ENCODE measurements at regions not wholly inside any gene's neighbourhood (a gene's known extent, or its start where the extent isn't known, plus 50 kb on each side); places are given as distances from the start of the nearest gene placed in this dataset.
A peak's percentile ranks its signal among the peaks of the same experiment; 100 is the strongest.

GRCh38 chr1:61597601-61598000 lies 127.3 kb downstream of the TM2D1 start:
- Mint-ChIP-seq H3K27me3 (peaks cover 8 to 9% of the 10 kb centered on the region in 2 donors), H3K4me1 (no peaks in the 10 kb centered on the region), H3K36me3 (no peaks in the 10 kb centered on the region), H3K4me3 (no peak overlapping the region), H3K27ac (no peak overlapping the region), H3K9me3 (peaks cover 2 to 4% of the 10 kb centered on the region in 2 donors)
- ATAC-seq (replicated peaks) = no peak
- no peak for DNase-seq

- no peaks in the 10 kb centered on the region for H3K36me3 Mint-ChIP-seq
- H3K27ac Mint-ChIP-seq = no peak overlapping the region
- H3K4me1 Mint-ChIP-seq = peaks cover 0 to 5% of the 10 kb centered on the region in 2 donors
- peaks cover 1 to 2% of the 10 kb centered on the region in 2 donors for H3K9me3 Mint-ChIP-seq
- ATAC-seq (replicated peaks) (no peak), DNase-seq (no peak)
- peaks cover 15 to 22% of the 10 kb centered on the region in 2 donors for H3K27me3 Mint-ChIP-seq
- no peak overlapping the region for H3K4me3 Mint-ChIP-seq
These were observed 131.6 kb downstream of the TM2D1 start for GRCh38 chr1:61593331-61593730.

DNA sequence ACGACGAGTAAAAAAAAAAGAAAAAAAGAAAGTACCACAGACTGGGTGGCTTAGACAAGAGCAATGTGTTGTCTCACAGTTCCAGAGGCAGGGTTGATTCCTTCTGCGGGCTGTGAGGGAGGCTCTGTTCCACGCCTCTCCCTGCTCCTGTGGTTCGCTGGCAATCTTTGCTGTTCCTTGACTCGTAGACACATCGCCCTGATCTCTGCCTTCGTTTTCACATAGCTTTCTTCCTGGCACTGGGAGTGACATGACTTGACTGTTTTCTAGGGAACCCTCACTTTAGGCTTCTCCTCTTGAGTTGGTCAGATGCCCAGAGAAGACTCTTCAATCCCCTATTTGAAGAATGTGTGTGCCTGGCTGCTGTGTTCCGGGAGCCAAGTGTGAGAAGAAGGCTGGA lies 133.6 kb downstream of the TM2D1 start:
- no peaks in the 10 kb centered on the region for H3K9me3 Mint-ChIP-seq
- DNase-seq (no peak), ATAC-seq (replicated peaks) (no peak)
- no peak overlapping the region for H3K27ac Mint-ChIP-seq
- peaks cover 12 to 22% of the 10 kb centered on the region in 2 donors for H3K27me3 Mint-ChIP-seq
- peaks cover 0 to 5% of the 10 kb centered on the region in 2 donors for H3K4me1 Mint-ChIP-seq
- no peak overlapping the region for H3K4me3 Mint-ChIP-seq
- H3K36me3 Mint-ChIP-seq = no peaks in the 10 kb centered on the region

DNA sequence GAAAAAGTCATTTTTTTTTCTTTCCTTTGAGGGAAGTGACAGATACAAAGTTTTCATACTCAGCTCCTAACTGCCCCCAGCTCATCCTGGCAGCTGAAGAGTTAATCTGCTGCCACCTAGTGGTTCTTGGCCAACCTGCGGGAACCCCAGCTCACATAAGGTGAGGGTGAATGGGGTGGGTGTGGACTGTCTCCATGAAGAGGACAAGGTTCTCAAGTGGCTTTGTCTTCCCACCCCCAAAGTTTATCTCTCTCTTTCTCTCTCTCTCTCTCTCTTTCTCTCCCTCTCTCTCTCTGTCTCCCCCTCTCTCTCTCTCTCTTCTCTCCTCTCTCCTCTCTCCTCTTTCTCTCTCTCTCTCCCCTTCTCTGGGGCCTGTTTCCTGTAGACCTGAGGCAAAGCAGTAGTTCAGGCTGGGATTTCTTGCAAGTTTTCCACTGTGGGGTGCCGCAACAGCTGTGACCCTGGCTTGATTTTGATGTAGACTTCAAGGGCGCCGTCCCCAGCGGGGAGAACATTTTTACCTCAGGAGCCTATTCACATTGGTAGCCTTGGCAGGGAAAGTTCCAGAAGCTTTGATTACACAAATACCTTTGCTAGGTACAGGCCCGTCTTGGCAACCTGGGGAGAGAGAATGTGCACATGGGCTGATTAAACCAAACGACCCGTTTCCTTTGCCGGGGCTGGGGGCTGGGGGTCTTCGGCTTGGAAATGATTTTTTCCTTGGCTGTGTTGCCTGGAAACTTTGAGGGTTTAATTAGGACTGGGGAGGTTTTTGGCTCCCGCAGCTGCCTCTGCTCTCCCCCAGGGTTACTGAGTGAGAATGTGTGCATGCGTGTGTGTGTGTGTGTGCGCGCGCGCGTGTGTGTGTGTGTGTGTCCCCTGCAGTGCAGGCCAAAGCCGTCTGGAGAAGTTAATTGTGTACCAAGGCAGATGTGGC lies 135.9 kb downstream of the TM2D1 start:
- Mint-ChIP-seq H3K9me3 (no peaks in the 10 kb centered on the region), H3K4me3 (no peak overlapping the region), H3K36me3 (no peaks in the 10 kb centered on the region), H3K4me1 (peaks cover 0 to 5% of the 10 kb centered on the region in 2 donors), H3K27ac (no peak overlapping the region), H3K27me3 (peaks cover 8 to 16% of the 10 kb centered on the region in 2 donors)
- ATAC-seq (replicated peaks) (peak; percentile 94), DNase-seq (peak; percentile 35)

DNA sequence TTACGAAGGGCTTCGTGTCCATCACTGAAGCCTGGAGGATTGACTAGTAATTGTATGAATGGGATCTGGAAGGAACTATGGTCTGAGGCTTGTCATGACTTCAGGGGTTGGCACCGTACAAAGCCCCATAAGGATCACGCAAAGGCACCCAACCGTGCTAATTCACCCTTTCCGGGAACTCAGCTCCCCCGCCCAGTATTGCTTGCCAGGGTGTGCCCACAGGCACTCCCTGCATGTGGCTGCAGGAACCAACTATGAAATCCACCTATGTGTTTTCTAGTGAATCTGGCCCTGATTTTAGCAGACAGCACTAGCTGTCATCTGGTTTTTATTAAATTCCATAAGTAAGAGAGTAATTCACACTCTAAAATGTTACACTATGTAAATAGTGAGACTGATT lies 139.2 kb downstream of the TM2D1 start:
- DNase-seq = no peak
- Mint-ChIP-seq H3K9me3 (no peaks in the 10 kb centered on the region), H3K27me3 (peaks cover 0 to 8% of the 10 kb centered on the region in 2 donors), H3K36me3 (no peaks in the 10 kb centered on the region), H3K4me1 (peaks cover 0 to 5% of the 10 kb centered on the region in 2 donors), H3K27ac (no peak overlapping the region), H3K4me3 (no peak overlapping the region)
- no peak for ATAC-seq (replicated peaks)

- no peak for DNase-seq
- Mint-ChIP-seq H3K27me3 (peaks cover 0 to 4% of the 10 kb centered on the region in 2 donors), H3K4me1 (peaks cover 0 to under 1% of the 10 kb centered on the region in 2 donors), H3K27ac (no peak overlapping the region), H3K9me3 (no peaks in the 10 kb centered on the region), H3K4me3 (no peak overlapping the region), H3K36me3 (no peaks in the 10 kb centered on the region)
- no peak for ATAC-seq (replicated peaks)
These were observed 141.2 kb downstream of the TM2D1 start for GRCh38 chr1:61583703-61584102.

DNA sequence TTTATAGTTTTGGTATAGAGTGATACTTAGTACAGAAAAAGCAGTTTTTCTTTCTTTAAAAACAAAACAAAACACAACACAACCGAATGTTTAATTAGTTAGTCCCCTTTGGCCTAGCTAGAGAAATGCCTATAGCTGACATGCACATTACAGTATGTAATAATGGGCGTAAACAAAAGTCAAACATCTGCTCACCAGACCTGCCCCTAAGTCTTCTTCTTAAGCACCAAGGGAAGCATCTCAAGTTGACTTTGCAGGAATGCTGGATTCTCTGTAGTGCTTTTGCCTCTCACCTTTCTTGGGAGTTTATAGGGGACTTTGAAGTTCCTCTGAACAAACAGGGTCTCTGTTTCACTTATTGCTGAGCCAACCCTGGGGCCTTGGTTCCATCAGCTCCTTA lies 143.7 kb downstream of the TM2D1 start:
- no peaks in the 10 kb centered on the region for H3K36me3 Mint-ChIP-seq
- no peaks in the 10 kb centered on the region for H3K4me1 Mint-ChIP-seq
- no peak overlapping the region for H3K4me3 Mint-ChIP-seq
- peaks cover 0 to under 1% of the 10 kb centered on the region in 2 donors for H3K9me3 Mint-ChIP-seq
- no peak overlapping the region for H3K27ac Mint-ChIP-seq
- ATAC-seq (replicated peaks) (no peak), DNase-seq (no peak)
- H3K27me3 Mint-ChIP-seq = peaks cover 10 to 11% of the 10 kb centered on the region in 2 donors

DNA sequence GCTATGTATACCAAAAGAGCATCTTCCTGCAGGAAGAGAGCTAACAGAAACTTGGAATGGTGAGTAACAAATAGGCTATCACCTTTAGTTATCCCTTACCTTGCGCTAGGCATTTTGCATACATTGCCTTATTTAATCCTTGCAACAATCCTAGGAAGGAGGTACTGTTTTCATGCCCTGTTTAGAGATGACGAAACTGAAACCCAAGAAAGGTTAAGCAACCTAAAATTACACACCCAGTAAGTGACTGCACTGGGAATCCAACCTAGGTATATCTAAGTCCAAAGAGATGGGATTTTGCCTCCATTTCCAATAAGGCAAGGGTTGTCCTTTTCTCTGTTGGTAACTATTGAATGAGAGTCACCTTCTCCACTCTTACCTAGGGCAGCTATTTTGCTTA lies 144.5 kb downstream of the TM2D1 start:
- H3K4me3 Mint-ChIP-seq = no peak overlapping the region
- H3K36me3 Mint-ChIP-seq = no peaks in the 10 kb centered on the region
- H3K27ac Mint-ChIP-seq = no peak overlapping the region
- peaks cover 0 to 1% of the 10 kb centered on the region in 2 donors for H3K9me3 Mint-ChIP-seq
- ATAC-seq (replicated peaks) = no peak
- no peak for DNase-seq
- no peaks in the 10 kb centered on the region for H3K4me1 Mint-ChIP-seq
- peaks cover 10 to 12% of the 10 kb centered on the region in 2 donors for H3K27me3 Mint-ChIP-seq

DNA sequence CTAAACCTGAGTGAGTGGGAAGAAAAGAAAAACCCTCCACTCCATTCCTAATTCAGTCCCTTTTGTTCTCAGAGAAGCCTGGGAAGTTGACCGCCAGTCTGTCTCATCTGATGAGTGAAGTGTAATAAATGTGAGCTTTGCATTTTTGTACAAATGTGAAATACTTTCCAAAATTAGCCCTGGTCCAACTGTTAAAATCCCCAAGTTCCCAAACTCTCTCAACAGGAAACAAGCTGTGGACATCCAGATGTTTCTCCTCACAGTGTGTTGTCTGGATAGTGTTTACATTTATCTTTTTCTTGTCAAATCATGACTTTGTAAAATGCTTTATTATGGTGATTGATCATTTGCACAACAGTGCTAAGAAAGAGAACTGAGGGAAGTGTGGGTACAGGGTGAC lies 145.1 kb downstream of the TM2D1 start:
- no peak overlapping the region for H3K27ac Mint-ChIP-seq
- no peaks in the 10 kb centered on the region for H3K36me3 Mint-ChIP-seq
- H3K9me3 Mint-ChIP-seq = peaks cover 0 to 3% of the 10 kb centered on the region in 2 donors
- DNase-seq (no peak), ATAC-seq (replicated peaks) (no peak)
- no peaks in the 10 kb centered on the region for H3K4me1 Mint-ChIP-seq
- H3K4me3 Mint-ChIP-seq = no peak overlapping the region
- H3K27me3 Mint-ChIP-seq = peaks cover 10 to 12% of the 10 kb centered on the region in 2 donors

- Mint-ChIP-seq H3K27ac (no peak overlapping the region), H3K9me3 (peaks cover 0 to 7% of the 10 kb centered on the region in 2 donors), H3K4me1 (no peaks in the 10 kb centered on the region), H3K27me3 (peaks cover 0 to 8% of the 10 kb centered on the region in 2 donors), H3K36me3 (no peaks in the 10 kb centered on the region), H3K4me3 (no peak overlapping the region)
- DNase-seq (no peak), ATAC-seq (replicated peaks) (no peak)
These were observed 152.9 kb downstream of the TM2D1 start for GRCh38 chr1:61572046-61572445.

GRCh38 chr1:61570191-61570590 lies 154.8 kb downstream of the TM2D1 start:
- H3K36me3 Mint-ChIP-seq = no peaks in the 10 kb centered on the region
- H3K27me3 Mint-ChIP-seq = no peaks in the 10 kb centered on the region
- DNase-seq (no peak), ATAC-seq (replicated peaks) (no peak)
- H3K27ac Mint-ChIP-seq = no peak overlapping the region
- H3K4me1 Mint-ChIP-seq = no peaks in the 10 kb centered on the region
- H3K9me3 Mint-ChIP-seq = peaks cover 7 to 10% of the 10 kb centered on the region in 2 donors
- no peak overlapping the region for H3K4me3 Mint-ChIP-seq

DNA sequence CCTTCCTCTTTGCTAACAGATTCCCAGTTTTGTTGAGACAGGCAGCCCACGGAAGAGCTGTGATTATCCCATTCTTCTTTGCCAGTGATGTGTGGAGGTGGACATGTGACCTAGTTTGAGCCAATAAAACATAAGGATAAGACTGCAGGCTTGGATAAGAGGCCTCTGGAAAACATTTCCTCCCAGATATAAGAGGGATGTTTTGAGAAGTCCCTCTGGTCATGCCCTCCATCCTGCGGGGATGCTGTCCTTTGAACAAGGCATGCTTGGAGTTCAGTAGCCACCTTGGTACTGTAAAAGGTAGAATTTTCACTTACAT lies 155.7 kb downstream of the TM2D1 start:
- Mint-ChIP-seq H3K27me3 (no peaks in the 10 kb centered on the region), H3K4me3 (no peak overlapping the region), H3K36me3 (no peaks in the 10 kb centered on the region), H3K9me3 (peaks cover 12 to 13% of the 10 kb centered on the region in 2 donors), H3K27ac (no peak overlapping the region), H3K4me1 (no peaks in the 10 kb centered on the region)
- ATAC-seq (replicated peaks) (no peak), DNase-seq (no peak)

GRCh38 chr1:61568460-61569302 lies 156.3 kb downstream of the TM2D1 start:
- no peak overlapping the region for H3K4me3 Mint-ChIP-seq
- peaks cover 9 to 13% of the 10 kb centered on the region in 2 donors for H3K9me3 Mint-ChIP-seq
- no peaks in the 10 kb centered on the region for H3K4me1 Mint-ChIP-seq
- H3K27me3 Mint-ChIP-seq = no peaks in the 10 kb centered on the region
- no peak for DNase-seq
- H3K27ac Mint-ChIP-seq = no peak overlapping the region
- no peak for ATAC-seq (replicated peaks)
- no peaks in the 10 kb centered on the region for H3K36me3 Mint-ChIP-seq

DNA sequence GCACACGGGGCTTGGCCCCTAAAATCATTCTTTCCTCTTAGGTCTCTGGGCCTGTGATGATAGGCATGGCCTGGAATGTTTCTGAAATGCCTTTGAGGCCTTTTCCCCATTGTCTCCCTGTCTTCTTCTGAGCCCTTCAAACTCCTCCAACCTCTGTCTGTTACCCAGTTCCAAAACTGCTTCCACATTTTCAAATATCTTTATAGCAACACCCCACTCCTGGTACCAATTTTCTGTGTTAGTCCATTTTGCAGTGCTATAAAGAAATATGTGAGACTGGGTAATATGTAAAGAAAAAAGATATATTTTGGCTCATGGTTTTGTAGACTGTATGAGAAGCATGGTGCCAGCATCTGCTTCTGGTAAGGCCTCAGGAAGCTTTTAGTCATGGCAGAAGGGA lies 158.8 kb downstream of the TM2D1 start:
- Mint-ChIP-seq H3K27me3 (no peaks in the 10 kb centered on the region), H3K36me3 (no peaks in the 10 kb centered on the region), H3K9me3 (peaks cover 9 to 13% of the 10 kb centered on the region in 2 donors), H3K27ac (no peak overlapping the region), H3K4me1 (no peaks in the 10 kb centered on the region), H3K4me3 (no peak overlapping the region)
- DNase-seq (no peak), ATAC-seq (replicated peaks) (no peak)

All from stimulated activated naive B cell treated with anti-CD40 and anti-IgM and Interleukin-4, amounts not matched to agents 10 μg/mL and 1 μg/mL and 100 μg/mL, for 72 hours (primary cell).